ENCODE measurements at regions not wholly inside any gene's neighbourhood (a gene's known extent, or its start where the extent isn't known, plus 50 kb on each side); places are given as distances from the start of the nearest gene placed in this dataset.

GRCh38 chr2:139067874-139068273 is 287.7 kb upstream of the NXPH2 start:
- TF ChIP-seq POLR2A (IDR thresholded peaks at IDR 0.05), result no peak
- TF ChIP-seq CTCF (IDR thresholded peaks at IDR 0.05), result no peak
- TF ChIP-seq POLR2AphosphoS5 (IDR thresholded peaks at IDR 0.05), result no peak
- TF ChIP-seq EP300 (IDR thresholded peaks at IDR 0.05), result no peak

All from gastroesophageal sphincter (tissue), 3 donors.